ENCODE measurements at regions not wholly inside any gene's neighbourhood (a gene's known extent, or its start where the extent isn't known, plus 50 kb on each side); places are given as distances from the start of the nearest gene placed in this dataset.

DNA sequence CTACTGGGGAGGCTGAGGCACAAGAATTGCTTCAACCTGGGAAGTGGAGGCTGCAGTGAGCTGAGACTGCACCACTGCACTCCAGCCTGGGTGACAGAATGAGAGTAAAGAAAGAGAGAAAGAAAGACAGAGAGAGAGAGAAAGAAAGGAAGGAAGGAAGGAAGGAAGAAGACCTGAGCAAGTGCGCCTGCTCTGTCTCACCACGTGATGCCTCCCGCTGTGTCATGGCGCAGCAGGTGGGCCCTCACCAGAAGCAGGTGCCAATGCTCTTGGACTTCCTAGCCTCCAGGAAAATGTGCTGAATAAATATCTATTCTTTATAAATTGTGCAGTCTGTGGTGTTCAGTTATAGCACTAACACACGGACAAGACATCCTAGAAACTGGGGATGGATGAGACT lies 270.0 kb downstream of the CYP26B1 start:
- Histone ChIP-seq H3K36me3 (ENCODE audit: insufficient read depth, low read length, poor library complexity, severe bottlenecking) (no peaks in the 10 kb centered on the region), H3K4me3 (ENCODE audit: low read depth, low read length, poor library complexity, severe bottlenecking) (no peak overlapping the region), H3K27ac (ENCODE audit: low read depth, low read length, poor library complexity, severe bottlenecking) (no peak overlapping the region), H3K4me1 (ENCODE audit: insufficient read depth, low read length, poor library complexity, severe bottlenecking) (no peaks in the 10 kb centered on the region), H3K9me3 (ENCODE audit: low read depth, low read length, poor library complexity, severe bottlenecking) (no peaks in the 10 kb centered on the region), H3K27me3 (replicated peaks; ENCODE audit: insufficient read depth, low read depth, low read length, poor library complexity) (no peaks in the 10 kb centered on the region)
- TF ChIP-seq, protein P1, sequence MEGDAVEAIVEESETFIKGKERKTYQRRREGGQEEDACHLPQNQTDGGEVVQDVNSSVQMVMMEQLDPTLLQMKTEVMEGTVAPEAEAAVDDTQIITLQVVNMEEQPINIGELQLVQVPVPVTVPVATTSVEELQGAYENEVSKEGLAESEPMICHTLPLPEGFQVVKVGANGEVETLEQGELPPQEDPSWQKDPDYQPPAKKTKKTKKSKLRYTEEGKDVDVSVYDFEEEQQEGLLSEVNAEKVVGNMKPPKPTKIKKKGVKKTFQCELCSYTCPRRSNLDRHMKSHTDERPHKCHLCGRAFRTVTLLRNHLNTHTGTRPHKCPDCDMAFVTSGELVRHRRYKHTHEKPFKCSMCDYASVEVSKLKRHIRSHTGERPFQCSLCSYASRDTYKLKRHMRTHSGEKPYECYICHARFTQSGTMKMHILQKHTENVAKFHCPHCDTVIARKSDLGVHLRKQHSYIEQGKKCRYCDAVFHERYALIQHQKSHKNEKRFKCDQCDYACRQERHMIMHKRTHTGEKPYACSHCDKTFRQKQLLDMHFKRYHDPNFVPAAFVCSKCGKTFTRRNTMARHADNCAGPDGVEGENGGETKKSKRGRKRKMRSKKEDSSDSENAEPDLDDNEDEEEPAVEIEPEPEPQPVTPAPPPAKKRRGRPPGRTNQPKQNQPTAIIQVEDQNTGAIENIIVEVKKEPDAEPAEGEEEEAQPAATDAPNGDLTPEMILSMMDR (conservative IDR thresholded peaks at IDR 0.05; ENCODE audit: low read depth, low read length): no peak
- TF ChIP-seq EZH2 (IDR thresholded peaks at IDR 0.05; ENCODE audit: borderline replicate concordance, low read depth, low read length, poor library complexity, severe bottlenecking): no peak
- ChIA-PET POLR2A (ENCODE audit: low non-redundant PET) (no interaction called here), CTCF (no interaction called here)
- DNase-seq (ENCODE audit: low spot score): no peak
- intact Hi-C loops (cut with micrococcal nuclease; ENCODE audit: unreplicated experiment): no loop called here
- no TSS peak for BruUV-seq (replicated peaks)

DNA sequence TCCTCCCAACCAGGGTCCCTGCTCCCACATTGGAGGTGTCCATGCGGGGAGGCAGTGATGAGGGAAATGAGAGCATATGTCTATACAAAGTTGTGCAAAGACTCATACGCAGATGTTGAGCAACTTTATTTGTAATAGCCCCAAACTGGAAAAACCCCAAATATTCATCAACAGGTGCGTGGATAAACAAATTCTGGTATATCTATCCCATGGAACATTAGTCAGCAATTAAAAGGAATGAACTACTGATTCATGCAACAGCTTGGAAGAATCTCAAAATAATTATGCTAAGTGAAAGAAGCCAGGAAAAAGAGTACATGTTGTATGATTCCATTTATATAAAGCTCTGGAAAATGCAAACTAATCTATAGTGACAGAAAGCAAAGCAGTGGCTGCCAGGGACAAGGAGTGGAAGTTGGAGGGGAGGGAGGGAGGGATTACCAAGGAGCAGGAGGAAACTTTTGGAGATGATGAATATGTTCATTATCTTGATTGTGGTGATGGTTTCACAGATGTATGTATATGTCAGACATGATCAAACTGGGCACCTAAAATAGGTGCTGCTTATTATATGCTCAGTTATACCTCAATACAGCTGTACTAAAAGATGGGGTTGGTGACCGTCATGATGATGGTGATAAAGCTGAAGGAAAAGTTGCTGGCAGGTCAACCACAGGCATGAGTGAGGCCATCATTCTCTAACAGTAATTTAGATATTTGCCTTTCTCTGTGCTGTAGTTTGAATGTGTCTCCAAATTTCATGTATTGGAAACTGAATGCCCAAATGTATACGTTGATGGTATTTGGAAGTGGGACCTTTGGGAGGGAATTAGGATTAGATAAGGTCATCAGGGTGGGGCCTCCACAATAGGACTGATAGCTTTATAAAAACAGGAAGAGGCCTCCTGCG lies 270.9 kb downstream of the CYP26B1 start:
- Histone ChIP-seq H3K4me1 (ENCODE audit: insufficient read depth, low read length, poor library complexity, severe bottlenecking) (peaks cover 2% of the 10 kb centered on the region), H3K27me3 (replicated peaks; ENCODE audit: insufficient read depth, low read depth, low read length, poor library complexity) (no peaks in the 10 kb centered on the region), H3K9me3 (ENCODE audit: low read depth, low read length, poor library complexity, severe bottlenecking) (no peaks in the 10 kb centered on the region), H3K36me3 (ENCODE audit: insufficient read depth, low read length, poor library complexity, severe bottlenecking) (no peaks in the 10 kb centered on the region), H3K27ac (ENCODE audit: low read depth, low read length, poor library complexity, severe bottlenecking) (no peak overlapping the region), H3K4me3 (ENCODE audit: low read depth, low read length, poor library complexity, severe bottlenecking) (no peak overlapping the region)
- ChIA-PET POLR2A (ENCODE audit: low non-redundant PET) (interaction anchor here (0.7 kb wide), 1 partner anchor 125 kb away, joined by 5 read pairs; no protein-coding TSS in a partner anchor), CTCF (no interaction called here)
- no TSS peak for BruUV-seq (replicated peaks)
- no peak for TF ChIP-seq EZH2 (IDR thresholded peaks at IDR 0.05; ENCODE audit: borderline replicate concordance, low read depth, low read length, poor library complexity, severe bottlenecking)
- TF ChIP-seq, protein P1 (conservative IDR thresholded peaks at IDR 0.05; ENCODE audit: low read depth, low read length): no peak
- no peak for DNase-seq (ENCODE audit: low spot score)
- intact Hi-C loops (cut with micrococcal nuclease; ENCODE audit: unreplicated experiment): no loop called here

DNA sequence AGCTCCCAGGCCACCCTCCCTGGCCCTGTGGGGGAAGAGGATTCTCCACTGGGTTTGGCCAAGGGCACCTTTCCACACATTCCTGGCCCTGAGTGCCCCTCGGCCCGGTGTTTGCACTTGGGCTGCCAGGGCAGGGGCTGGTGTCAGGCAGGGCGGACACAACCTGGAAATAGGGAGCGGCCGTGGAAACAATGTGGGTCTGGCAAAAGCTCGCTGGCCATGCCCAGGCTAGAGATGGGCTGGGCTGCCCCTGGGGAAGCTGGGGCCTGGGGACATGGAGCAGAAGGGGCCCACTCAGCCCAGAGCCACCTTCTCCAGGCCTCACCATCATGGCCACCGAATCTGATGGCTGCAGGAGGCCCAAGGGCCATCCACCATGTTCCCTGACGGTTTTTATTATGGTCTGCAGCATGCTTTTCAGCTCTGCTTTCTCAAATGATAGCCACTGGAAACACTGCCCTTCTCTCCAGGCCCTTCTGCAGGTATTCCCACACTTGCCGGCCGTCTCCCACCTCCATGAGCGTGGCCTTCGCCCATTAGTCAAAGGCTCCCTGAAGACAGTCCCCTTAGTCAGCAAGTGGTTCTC lies 275.1 kb downstream of the CYP26B1 start:
- intact Hi-C loops (cut with micrococcal nuclease; ENCODE audit: unreplicated experiment): no loop called here
- TF ChIP-seq, protein P1 (conservative IDR thresholded peaks at IDR 0.05; ENCODE audit: low read depth, low read length): no peak
- no peak for TF ChIP-seq EZH2 (IDR thresholded peaks at IDR 0.05; ENCODE audit: borderline replicate concordance, low read depth, low read length, poor library complexity, severe bottlenecking)
- CTCF ChIA-PET: no interaction called here
- Histone ChIP-seq H3K4me1 (ENCODE audit: insufficient read depth, low read length, poor library complexity, severe bottlenecking) (peaks cover 4% of the 10 kb centered on the region), H3K9me3 (ENCODE audit: low read depth, low read length, poor library complexity, severe bottlenecking) (no peaks in the 10 kb centered on the region), H3K27me3 (replicated peaks; ENCODE audit: insufficient read depth, low read depth, low read length, poor library complexity) (no peaks in the 10 kb centered on the region), H3K27ac (ENCODE audit: low read depth, low read length, poor library complexity, severe bottlenecking) (no peak overlapping the region), H3K4me3 (ENCODE audit: low read depth, low read length, poor library complexity, severe bottlenecking) (no peak overlapping the region), H3K36me3 (ENCODE audit: insufficient read depth, low read length, poor library complexity, severe bottlenecking) (no peaks in the 10 kb centered on the region)
- BruUV-seq (replicated peaks): no TSS peak
- POLR2A ChIA-PET (ENCODE audit: low non-redundant PET): no interaction called here
- no peak for DNase-seq (ENCODE audit: low spot score)

Measured in A673 (cell line).